Choroid plexus epithelial cell (primary cell): ENCODE measurements at regions not wholly inside any gene's neighbourhood (a gene's known extent, or its start where the extent isn't known, plus 50 kb on each side); places are given as distances from the start of the nearest gene placed in this dataset.

Experiments
- DNase-seq: peaks from one replicate; pipeline ENCODE4 v3.0.0-alpha.2; 2010; ENCODE audit warnings: low read depth
- H3K4me3 ChIP-seq: 2 replicates; pipeline ENCODE4 v1.5.1; 2011; ENCODE audit warnings: low read depth, mild to moderate bottlenecking, control low read depth, low read length, moderate library complexity
- TF ChIP-seq, protein P1 (sequence below): conservative IDR thresholded peaks from 2 replicates; pipeline ENCODE4 v1.5.1; 2011; ENCODE audit warnings: low read depth, mild to moderate bottlenecking, control low read depth, inconsistent platforms, low read length, moderate library complexity

DNA sequence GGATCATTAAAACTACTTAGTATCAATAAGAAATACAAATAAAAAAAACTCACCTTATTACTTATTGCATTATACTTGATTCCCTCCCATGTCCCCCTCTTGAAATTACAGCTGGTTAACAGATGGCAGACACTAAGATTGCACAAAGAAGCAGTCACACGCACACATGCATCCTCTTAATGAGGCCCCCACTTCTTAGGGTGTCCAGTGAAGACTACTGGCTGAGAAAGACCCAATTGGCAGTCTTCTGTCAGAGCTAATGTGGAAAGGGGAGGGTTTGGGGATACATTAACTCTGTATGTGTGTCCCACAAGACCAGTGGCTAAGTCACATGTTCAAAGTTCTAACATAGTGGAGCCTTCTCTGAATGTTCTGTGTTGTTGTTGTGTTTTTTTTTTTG, 210.7 kb downstream of the MTX2 start:
- DNase-seq = no peak
- TF ChIP-seq, protein P1, sequence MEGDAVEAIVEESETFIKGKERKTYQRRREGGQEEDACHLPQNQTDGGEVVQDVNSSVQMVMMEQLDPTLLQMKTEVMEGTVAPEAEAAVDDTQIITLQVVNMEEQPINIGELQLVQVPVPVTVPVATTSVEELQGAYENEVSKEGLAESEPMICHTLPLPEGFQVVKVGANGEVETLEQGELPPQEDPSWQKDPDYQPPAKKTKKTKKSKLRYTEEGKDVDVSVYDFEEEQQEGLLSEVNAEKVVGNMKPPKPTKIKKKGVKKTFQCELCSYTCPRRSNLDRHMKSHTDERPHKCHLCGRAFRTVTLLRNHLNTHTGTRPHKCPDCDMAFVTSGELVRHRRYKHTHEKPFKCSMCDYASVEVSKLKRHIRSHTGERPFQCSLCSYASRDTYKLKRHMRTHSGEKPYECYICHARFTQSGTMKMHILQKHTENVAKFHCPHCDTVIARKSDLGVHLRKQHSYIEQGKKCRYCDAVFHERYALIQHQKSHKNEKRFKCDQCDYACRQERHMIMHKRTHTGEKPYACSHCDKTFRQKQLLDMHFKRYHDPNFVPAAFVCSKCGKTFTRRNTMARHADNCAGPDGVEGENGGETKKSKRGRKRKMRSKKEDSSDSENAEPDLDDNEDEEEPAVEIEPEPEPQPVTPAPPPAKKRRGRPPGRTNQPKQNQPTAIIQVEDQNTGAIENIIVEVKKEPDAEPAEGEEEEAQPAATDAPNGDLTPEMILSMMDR = no peak

DNA sequence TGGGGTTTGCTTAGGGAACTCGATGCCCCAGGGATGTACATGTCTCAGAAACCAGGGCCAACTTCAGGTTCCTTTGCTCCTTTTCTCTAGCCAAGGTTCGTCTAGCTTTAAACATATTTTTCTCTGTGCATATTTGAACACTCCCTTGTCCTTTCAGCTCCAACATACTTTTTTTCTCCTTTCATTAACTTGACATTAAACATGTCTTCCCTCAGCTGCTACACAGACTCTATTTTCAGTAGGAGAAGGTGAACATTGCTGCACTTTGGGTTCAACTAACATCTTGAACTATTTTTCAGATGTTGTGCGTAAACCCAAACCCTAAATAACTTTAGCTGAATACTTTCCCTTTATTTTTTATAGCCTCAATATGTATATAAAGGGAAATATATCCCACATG, 212.9 kb downstream of the MTX2 start:
- no peak overlapping the region for H3K4me3 ChIP-seq
- DNase-seq = no peak
- TF ChIP-seq, protein P1 = no peak

More for the DNA sequence above, 210.7 kb downstream of the MTX2 start:
- no peak overlapping the region for H3K4me3 ChIP-seq

DNA sequence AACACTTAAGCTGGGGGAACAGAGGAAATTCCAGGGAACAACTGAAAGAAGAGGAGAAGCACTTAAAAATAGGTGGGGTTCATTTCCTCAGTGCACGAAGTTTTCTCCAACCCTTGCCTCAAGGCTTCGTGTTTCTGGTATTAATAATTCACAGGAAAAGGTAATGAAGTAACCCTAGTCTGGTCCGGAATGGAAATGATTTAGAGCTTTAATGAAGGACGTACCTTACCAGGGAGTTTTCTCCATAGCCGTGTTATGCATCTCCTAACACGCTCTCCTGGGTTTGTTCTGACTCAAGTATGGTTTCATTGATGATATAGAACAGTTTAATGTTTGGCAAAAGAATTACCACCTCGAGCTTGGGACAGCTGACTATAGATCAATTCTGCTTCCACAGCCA, 214.2 kb downstream of the MTX2 start:
- TF ChIP-seq, protein P1 = no peak
- no peak for DNase-seq
- H3K4me3 ChIP-seq = no peak overlapping the region

DNA sequence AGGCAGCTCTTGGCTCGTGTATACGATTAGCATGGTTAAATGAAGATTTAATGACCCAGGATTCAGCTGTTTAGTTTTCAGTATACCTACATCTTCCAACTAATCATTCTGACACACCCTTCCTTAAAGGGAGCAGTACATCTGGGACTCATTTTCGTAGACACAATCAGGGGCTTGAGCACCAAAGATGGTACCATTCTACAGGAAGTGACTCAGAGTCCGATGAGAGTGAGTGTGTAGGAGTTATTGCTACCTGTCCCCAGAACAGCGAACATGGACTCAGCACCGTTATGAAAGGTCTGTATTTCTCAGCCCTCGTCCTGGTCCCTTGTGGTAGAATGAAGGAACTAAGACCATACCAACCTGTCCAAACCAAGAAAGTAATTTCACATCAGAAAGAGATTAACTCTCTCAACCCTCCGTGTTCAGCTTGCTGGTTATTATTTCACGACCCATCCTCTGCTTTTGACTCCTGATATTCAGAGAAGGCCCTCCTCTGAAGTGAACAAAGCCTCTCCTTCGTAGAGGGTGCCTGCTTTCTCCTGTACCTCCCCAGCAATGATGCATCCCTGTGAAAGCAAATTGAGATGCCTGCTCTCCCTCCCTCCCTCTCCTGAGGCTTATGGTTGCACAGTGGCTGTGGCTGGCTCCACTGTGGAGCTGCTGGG, 214.8 kb downstream of the MTX2 start:
- TF ChIP-seq, protein P1 = no peak
- H3K4me3 ChIP-seq = no peak overlapping the region
- DNase-seq = no peak

DNA sequence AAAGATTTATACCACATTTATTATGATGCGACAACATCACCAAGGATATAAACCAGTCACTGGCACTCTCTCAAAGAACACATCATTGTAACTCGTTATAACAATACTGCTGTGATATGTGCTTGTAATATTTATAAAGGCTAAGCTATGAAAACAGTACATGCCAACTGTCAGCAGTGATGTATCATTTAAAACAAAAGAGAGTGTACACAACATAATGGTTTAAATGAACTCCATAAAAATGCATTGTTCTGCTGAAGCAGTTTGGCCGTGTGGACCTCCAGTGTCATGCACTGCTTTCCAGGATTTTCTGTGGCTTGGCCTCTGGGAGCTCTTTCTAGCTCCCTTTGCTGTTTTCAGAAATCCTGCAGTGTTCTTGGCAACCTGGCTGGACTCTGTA, 215.6 kb downstream of the MTX2 start:
- DNase-seq = no peak
- no peak overlapping the region for H3K4me3 ChIP-seq
- TF ChIP-seq, protein P1 = no peak

DNA sequence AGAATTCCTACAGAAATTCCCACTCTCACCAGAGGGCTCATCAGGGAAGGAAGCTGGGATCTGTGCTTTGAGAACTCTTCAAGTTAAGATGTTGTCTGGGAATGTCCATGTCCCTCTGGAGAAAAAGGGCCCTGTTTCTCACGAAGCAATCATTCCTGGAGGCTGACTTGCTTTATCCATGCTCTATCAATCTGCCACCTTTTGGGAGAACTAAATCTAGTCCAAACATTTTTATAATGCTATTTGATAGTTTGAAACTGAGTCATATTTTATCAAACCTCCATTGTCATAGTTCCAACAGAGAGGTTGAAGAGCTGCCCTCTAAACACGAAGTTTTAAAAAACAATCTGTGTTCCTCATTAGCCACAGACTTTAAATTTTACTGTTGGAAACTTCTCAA, 219.2 kb downstream of the MTX2 start:
- TF ChIP-seq, protein P1 = no peak
- DNase-seq = no peak
- no peak overlapping the region for H3K4me3 ChIP-seq
